ENCODE measurements at regions not wholly inside any gene's neighbourhood (a gene's known extent, or its start where the extent isn't known, plus 50 kb on each side); places are given as distances from the start of the nearest gene placed in this dataset.

GRCh38 chr6:153729189-153729588 lies 309.9 kb upstream of the OPRM1 start:
- Histone ChIP-seq H3K9me3 (ENCODE audit: control insufficient read depth in 4 of 4, low read length in 3 of 4) (no peaks in the 10 kb centered on the region), H3K4me3 (ENCODE audit: low read depth in 1 of 3, low read length in 3 of 3) (no peak overlapping the region), H3K4me1 (ENCODE audit: control insufficient read depth in 4 of 4, insufficient read depth in 4 of 4, low read length in 3 of 4) (no peaks in the 10 kb centered on the region), H3K27ac (ENCODE audit: low read depth in 1 of 2, low read length in 2 of 2) (no peak overlapping the region), H3K27me3 (ENCODE audit: control insufficient read depth in 4 of 4, insufficient read depth in 4 of 4, low read length in 3 of 4) (no peaks in the 10 kb centered on the region), H3K9ac (ENCODE audit: low read depth in 1 of 2, low read length in 2 of 2) (no peak overlapping the region), H3K36me3 (ENCODE audit: control insufficient read depth in 4 of 4, insufficient read depth in 3 of 4, low read depth in 1 of 4, low read length in 3 of 4) (no peaks in the 10 kb centered on the region)
- DNase-seq (ENCODE audit: low spot score), result no peak
- WGBS, result 18% methylated on average over 2 of the region's 2 CpGs
- TF ChIP-seq SP1 (IDR thresholded peaks at IDR 0.05) (no peak), NR2F2 (IDR thresholded peaks at IDR 0.05) (no peak), CTCF (IDR thresholded peaks at IDR 0.05; ENCODE audit: low read depth, low read length, missing input control) (no peak), JUND (IDR thresholded peaks at IDR 0.05) (no peak), MAX (IDR thresholded peaks at IDR 0.05) (no peak), YY1 (IDR thresholded peaks at IDR 0.05) (no peak), EGR1 (IDR thresholded peaks at IDR 0.05; ENCODE audit: low read depth in 2 of 2) (no peak), RXRA (IDR thresholded peaks at IDR 0.05) (no peak), GABPA (IDR thresholded peaks at IDR 0.05 in 1 of 2, conservative IDR thresholded peaks at IDR 0.05 in 1 of 2) (no peak), REST (IDR thresholded peaks at IDR 0.05) (no peak), TAF1 (conservative IDR thresholded peaks at IDR 0.05) (no peak), FOXA1 (IDR thresholded peaks at IDR 0.05) (no peak), ZBTB33 (IDR thresholded peaks at IDR 0.05) (no peak), RAD21 (IDR thresholded peaks at IDR 0.05) (no peak), HNF4A (conservative IDR thresholded peaks at IDR 0.05) (no peak), ATF3 (IDR thresholded peaks at IDR 0.05) (no peak), HNF4G (IDR thresholded peaks at IDR 0.05) (no peak), FOXA2 (IDR thresholded peaks at IDR 0.05) (no peak)
